ENCODE measurements at regions not wholly inside any gene's neighbourhood (a gene's known extent, or its start where the extent isn't known, plus 50 kb on each side); places are given as distances from the start of the nearest gene placed in this dataset.
"Not testable (repeated sequence)": the region's sequence is repeated elsewhere in the genome, so short reads cannot be mapped to it uniquely, and the experiment has no call there.

- H3K36me3 ChIP-seq (ENCODE audit: control insufficient read depth, insufficient read depth, low read length): no peaks in the 10 kb centered on the region
- no peak for DNase-seq (ENCODE audit: low read depth in 2 of 2)
- no peak overlapping the region for H3K27ac ChIP-seq (ENCODE audit: insufficient read depth, low read length)
- H3K4me1 ChIP-seq (ENCODE audit: control insufficient read depth, extremely low read depth, insufficient read depth, low read length): no peaks in the 10 kb centered on the region
- H3K4me2 ChIP-seq (ENCODE audit: extremely low read depth, insufficient read depth, low read length): no peak overlapping the region
- H3K9me3 ChIP-seq (ENCODE audit: control insufficient read depth, insufficient read depth, low read depth, low read length): no peaks in the 10 kb centered on the region
- H4K20me1 ChIP-seq (ENCODE audit: control insufficient read depth, extremely low read depth, insufficient read depth, low read length): no peaks in the 10 kb centered on the region
- no peak for TF ChIP-seq EZH2 (IDR thresholded peaks at IDR 0.05; ENCODE audit: low read length, missing control alignments)
- no peak for TF ChIP-seq CTCF (conservative IDR thresholded peaks at IDR 0.05 in 1 of 2, IDR thresholded peaks at IDR 0.05 in 1 of 2; ENCODE audit: low read depth in 1 of 2, low read length in 2 of 2)
- H3K79me2 ChIP-seq (ENCODE audit: control insufficient read depth, insufficient read depth, low read length): no peaks in the 10 kb centered on the region
- no peak overlapping the region for H3K9ac ChIP-seq (ENCODE audit: insufficient read depth, low read length)
- no peak overlapping the region for H3K4me3 ChIP-seq (replicated peaks in 1 of 4; ENCODE audit: control extremely low read depth in 1 of 4, insufficient read depth in 1 of 4, low read depth in 3 of 4, low read length in 4 of 4)
- no peaks in the 10 kb centered on the region for H3K27me3 ChIP-seq (ENCODE audit: control insufficient read depth, insufficient read depth, low read length)
- H2AFZ ChIP-seq (ENCODE audit: low read length): no peak overlapping the region
Measured at GRCh38 chr10:23540401-23541030, 101.6 kb downstream of the OTUD1 start.

GRCh38 chr10:23543691-23544380, 105.0 kb downstream of the OTUD1 start:
- H3K79me2 ChIP-seq (ENCODE audit: control insufficient read depth, insufficient read depth, low read length): no peaks in the 10 kb centered on the region
- no peak overlapping the region for H3K4me3 ChIP-seq (replicated peaks in 1 of 4; ENCODE audit: control extremely low read depth in 1 of 4, insufficient read depth in 1 of 4, low read depth in 3 of 4, low read length in 4 of 4)
- H2AFZ ChIP-seq (ENCODE audit: low read length): no peak overlapping the region
- no peaks in the 10 kb centered on the region for H3K4me1 ChIP-seq (ENCODE audit: control insufficient read depth, extremely low read depth, insufficient read depth, low read length)
- no peak overlapping the region for H3K4me2 ChIP-seq (ENCODE audit: extremely low read depth, insufficient read depth, low read length)
- no peaks in the 10 kb centered on the region for H3K9me3 ChIP-seq (ENCODE audit: control insufficient read depth, insufficient read depth, low read depth, low read length)
- no peak for TF ChIP-seq EZH2 (IDR thresholded peaks at IDR 0.05; ENCODE audit: low read length, missing control alignments)
- TF ChIP-seq CTCF (conservative IDR thresholded peaks at IDR 0.05 in 1 of 2, IDR thresholded peaks at IDR 0.05 in 1 of 2; ENCODE audit: low read depth in 1 of 2, low read length in 2 of 2): no peak
- no peak overlapping the region for H3K9ac ChIP-seq (ENCODE audit: insufficient read depth, low read length)
- H3K27ac ChIP-seq (ENCODE audit: insufficient read depth, low read length): no peak overlapping the region
- no peak for DNase-seq (ENCODE audit: low read depth in 2 of 2)
- H3K36me3 ChIP-seq (ENCODE audit: control insufficient read depth, insufficient read depth, low read length): no peaks in the 10 kb centered on the region
- H4K20me1 ChIP-seq (ENCODE audit: control insufficient read depth, extremely low read depth, insufficient read depth, low read length): no peaks in the 10 kb centered on the region
- no peaks in the 10 kb centered on the region for H3K27me3 ChIP-seq (ENCODE audit: control insufficient read depth, insufficient read depth, low read length)

- not testable (repeated sequence) for H4K20me1 ChIP-seq (ENCODE audit: control insufficient read depth, extremely low read depth, insufficient read depth, low read length); H3K4me3 ChIP-seq (replicated peaks in 1 of 4; ENCODE audit: control extremely low read depth in 1 of 4, insufficient read depth in 1 of 4, low read depth in 3 of 4, low read length in 4 of 4); H3K27me3 ChIP-seq (ENCODE audit: control insufficient read depth, insufficient read depth, low read length); H2AFZ ChIP-seq (ENCODE audit: low read length); H3K27ac ChIP-seq (ENCODE audit: insufficient read depth, low read length); H3K4me2 ChIP-seq (ENCODE audit: extremely low read depth, insufficient read depth, low read length); H3K79me2 ChIP-seq (ENCODE audit: control insufficient read depth, insufficient read depth, low read length); H3K36me3 ChIP-seq (ENCODE audit: control insufficient read depth, insufficient read depth, low read length); DNase-seq (ENCODE audit: low read depth in 2 of 2); H3K9me3 ChIP-seq (ENCODE audit: control insufficient read depth, insufficient read depth, low read depth, low read length); H3K4me1 ChIP-seq (ENCODE audit: control insufficient read depth, extremely low read depth, insufficient read depth, low read length); H3K9ac ChIP-seq (ENCODE audit: insufficient read depth, low read length)
Measured at GRCh38 chr10:23545866-23546265, 107.0 kb downstream of the OTUD1 start.
